Small intestine (tissue), 7 donors: ENCODE measurements at regions not wholly inside any gene's neighbourhood (a gene's known extent, or its start where the extent isn't known, plus 50 kb on each side); places are given as distances from the start of the nearest gene placed in this dataset.

Experiments used
- DNase-seq, 2 donors: peaks; one replicate each; pipeline versions ENCODE4 v3.0.0 to v3.0.0-alpha.2; 2013
- FAIRE-seq: peaks from 2 replicates; lab custom pipeline; 2012; peaks lifted over from hg19 to GRCh38; lab: Jason Lieb, UNC
- H3K27ac ChIP-seq, 3 donors: one replicate each; pipeline ENCODE4 v1.5.1; 2013; ENCODE audit warnings: low read length in 2 of 3, mild to moderate bottlenecking in 2 of 3, control low read depth in 1 of 3, inconsistent platforms in 1 of 3, low read depth in 1 of 3, moderate library complexity in 1 of 3
- H3K27me3 ChIP-seq, 3 donors: one replicate each; pipeline ENCODE4 v1.6.1; 2013; ENCODE audit warnings: low read length in 3 of 3, inconsistent platforms in 1 of 3; ENCODE audit not compliant: control insufficient read depth in 3 of 3, insufficient read depth in 3 of 3
- H3K36me3 ChIP-seq, 3 donors: one replicate each; pipeline ENCODE4 v1.6.1; 2013; ENCODE audit warnings: low read length in 3 of 3, inconsistent platforms in 1 of 3, low read depth in 1 of 3, mild to moderate bottlenecking in 1 of 3, moderate library complexity in 1 of 3; ENCODE audit not compliant: control insufficient read depth in 3 of 3, insufficient read depth in 2 of 3
- H3K4me1 ChIP-seq, 3 donors: one replicate each; pipeline ENCODE4 v1.6.1; 2013; ENCODE audit warnings: low read length in 2 of 3, inconsistent platforms in 1 of 3, low read depth in 1 of 3, mild to moderate bottlenecking in 1 of 3, moderate library complexity in 1 of 3; ENCODE audit not compliant: control insufficient read depth in 3 of 3, insufficient read depth in 2 of 3
- H3K4me3 ChIP-seq, 3 donors: one replicate each; pipeline ENCODE4 v1.5.1; 2013; ENCODE audit warnings: low read length in 3 of 3, control low read depth in 1 of 3, inconsistent platforms in 1 of 3, low read depth in 1 of 3, mild to moderate bottlenecking in 1 of 3, moderate library complexity in 1 of 3
- H3K9me3 ChIP-seq, 2 donors: one replicate each; pipeline ENCODE4 v1.6.1; 2013; ENCODE audit warnings: low read depth in 1 of 2, low read length in 1 of 2; ENCODE audit not compliant: control insufficient read depth in 2 of 2, insufficient read depth in 1 of 2
- WGBS, 3 donors: extraction: QIAGEN DNeasy Blood & Tissue Kit; methylation state at CpG; one replicate each; pipeline ENCODE4 v1.1.7; 2013; 5-methylcytosine and 5-hydroxymethylcytosine counted together
- donor health status: healthy with polysubstance abuse.
- donor health status: control.
- donor health status: control.
- donor health status: Bipolar disorder and iron deficiency.
- donor health status: healthy.

DNA sequence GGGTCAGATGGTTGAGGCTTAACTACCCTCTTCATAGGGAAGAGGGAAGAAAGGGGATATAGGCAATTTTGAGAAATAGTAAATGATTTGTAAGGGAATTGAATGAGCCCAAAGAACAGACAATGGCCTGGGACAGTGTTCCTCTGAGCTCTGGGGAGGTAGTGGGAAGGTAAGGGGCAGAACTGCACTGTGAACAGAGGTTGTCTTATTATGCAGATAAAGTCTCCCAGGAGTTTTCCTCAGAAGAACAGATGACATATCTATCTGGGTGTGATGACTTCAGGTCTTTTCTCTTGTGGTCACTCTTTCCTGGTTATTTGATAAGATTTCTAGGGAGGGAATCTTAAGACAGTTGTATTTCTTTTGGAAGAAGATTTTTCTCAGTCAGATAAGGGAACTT is 296.1 kb downstream of the ZEB1 start:
- no peaks in the 10 kb centered on the region for H3K27me3 ChIP-seq
- FAIRE-seq = no peak
- no peak overlapping the region for H3K4me3 ChIP-seq
- no peaks in the 10 kb centered on the region for H3K36me3 ChIP-seq
- DNase-seq = no peak
- no peaks in the 10 kb centered on the region for H3K4me1 ChIP-seq
- no peaks in the 10 kb centered on the region for H3K9me3 ChIP-seq
- no peak overlapping the region for H3K27ac ChIP-seq

DNA sequence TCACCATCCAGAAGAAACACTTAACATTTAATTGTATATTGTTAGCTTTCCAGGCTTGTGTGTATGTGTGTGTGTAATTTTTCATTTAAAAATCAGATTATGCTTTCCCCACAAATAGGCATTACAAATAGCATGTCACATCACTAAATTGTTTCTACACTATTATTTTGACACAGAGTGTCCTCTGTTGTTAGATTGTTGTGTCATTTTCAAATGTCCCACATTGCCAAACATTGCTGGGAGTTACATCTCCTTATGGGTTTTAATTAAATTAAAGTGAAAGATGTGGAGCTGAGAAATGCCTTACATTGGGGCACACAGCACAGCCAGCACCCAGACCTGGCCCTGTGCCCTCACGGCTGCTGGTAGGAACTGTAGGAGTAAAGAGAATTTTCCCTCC is 295.6 kb downstream of the ZEB1 start:
- FAIRE-seq (no peak), DNase-seq (no peak)
- Histone ChIP-seq H3K27ac (no peak overlapping the region), H3K36me3 (no peaks in the 10 kb centered on the region), H3K4me1 (no peaks in the 10 kb centered on the region), H3K27me3 (no peaks in the 10 kb centered on the region), H3K9me3 (no peaks in the 10 kb centered on the region), H3K4me3 (no peak overlapping the region)
- WGBS, 3 donors = 88 to 93% (median 93%) methylated on average over 1 of the region's 1 CpG

- Histone ChIP-seq H3K27me3 (no peaks in the 10 kb centered on the region), H3K36me3 (no peaks in the 10 kb centered on the region), H3K4me3 (no peak overlapping the region), H3K9me3 (no peaks in the 10 kb centered on the region), H3K4me1 (no peaks in the 10 kb centered on the region), H3K27ac (no peak overlapping the region)
- WGBS, 3 donors = 57 to 64% (median 60%) methylated on average over 4 of the region's 4 CpGs
- no peak for FAIRE-seq
- DNase-seq = no peak
Measured at GRCh38 chr10:31612082-31612481, 293.1 kb downstream of the ZEB1 start.

DNA sequence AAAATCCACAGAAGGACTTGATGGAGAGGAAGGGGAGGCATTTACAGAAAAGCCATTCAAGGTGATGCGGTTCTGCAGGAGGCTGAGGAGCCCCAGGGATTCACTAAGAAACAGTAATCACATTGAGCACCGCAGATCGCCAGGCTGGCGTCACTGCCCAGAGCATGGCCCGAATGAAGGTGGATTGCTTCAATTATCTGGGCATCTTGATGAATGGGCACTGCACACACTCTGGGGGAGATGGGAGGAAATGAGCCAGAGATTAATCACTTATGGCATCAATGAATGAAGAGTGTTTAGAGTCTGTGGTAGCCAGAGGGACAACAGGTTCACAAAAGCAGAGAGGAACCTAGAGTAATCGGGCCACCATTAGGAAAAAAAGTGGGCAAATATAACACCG is 292.1 kb downstream of the ZEB1 start:
- FAIRE-seq = no peak
- Histone ChIP-seq H3K4me1 (no peaks in the 10 kb centered on the region), H3K4me3 (no peak overlapping the region), H3K9me3 (no peaks in the 10 kb centered on the region), H3K27me3 (no peaks in the 10 kb centered on the region), H3K36me3 (no peaks in the 10 kb centered on the region), H3K27ac (no peak overlapping the region)
- DNase-seq = no peak
- WGBS, 3 donors = 89 to 92% (median 91%) methylated on average over 7 of the region's 7 CpGs

- Histone ChIP-seq H3K4me3 (no peak overlapping the region), H3K27ac (no peak overlapping the region), H3K27me3 (peaks cover 0 to under 1% (median 0%) of the 10 kb centered on the region in 3 donors), H3K9me3 (no peaks in the 10 kb centered on the region), H3K36me3 (no peaks in the 10 kb centered on the region), H3K4me1 (peaks cover 0 to 4% (median 3%) of the 10 kb centered on the region in 3 donors)
- no peak for DNase-seq
- 81 to 89% (median 85%) methylated on average over 3 of the region's 3 CpGs for WGBS, 3 donors
- FAIRE-seq = no peak
Measured at GRCh38 chr10:31607481-31607880, 288.5 kb downstream of the ZEB1 start.

GRCh38 chr10:31606841-31607240 is 287.8 kb downstream of the ZEB1 start:
- peaks cover 0 to 2% (median 0%) of the 10 kb centered on the region in 3 donors for H3K27me3 ChIP-seq
- no peak for DNase-seq
- H3K27ac ChIP-seq = no peak overlapping the region
- no peak overlapping the region for H3K4me3 ChIP-seq
- no peak for FAIRE-seq
- H3K4me1 ChIP-seq = peaks cover 0 to 4% (median 3%) of the 10 kb centered on the region in 3 donors
- H3K9me3 ChIP-seq = no peaks in the 10 kb centered on the region
- H3K36me3 ChIP-seq = no peaks in the 10 kb centered on the region

DNA sequence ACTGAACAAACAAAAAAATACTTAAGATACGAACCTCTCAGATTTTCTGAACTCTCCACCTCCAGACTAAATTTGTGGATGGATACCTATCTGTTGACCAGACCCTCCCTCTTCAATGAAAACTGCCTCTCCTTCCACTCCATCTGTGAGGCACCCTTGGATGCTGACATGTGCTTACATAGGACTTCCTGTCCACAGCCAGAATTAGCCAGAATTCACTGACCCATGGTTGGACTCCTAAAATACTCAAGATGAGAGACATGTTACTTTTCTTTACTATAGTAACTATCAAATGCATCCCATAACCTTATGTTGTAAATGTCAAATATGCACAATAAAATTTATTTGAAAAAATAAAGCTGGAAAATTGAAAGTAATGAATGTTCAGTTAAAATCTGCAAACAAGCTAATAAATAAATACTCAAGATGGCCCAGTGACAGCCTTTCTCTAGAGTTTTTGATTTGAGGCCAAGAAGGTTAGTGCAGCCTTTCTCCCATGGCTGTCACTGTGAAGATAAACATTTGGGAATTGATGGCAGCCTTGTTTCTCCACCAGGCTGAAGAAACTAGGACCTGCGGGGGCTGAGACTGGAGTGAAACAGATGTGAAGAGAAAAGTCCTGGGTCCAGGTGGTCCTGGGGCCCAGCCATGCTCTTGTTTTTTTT is 287.0 kb downstream of the ZEB1 start:
- Histone ChIP-seq H3K36me3 (no peaks in the 10 kb centered on the region), H3K27me3 (peaks cover 0 to 2% (median 0%) of the 10 kb centered on the region in 3 donors), H3K27ac (no peak overlapping the region), H3K4me3 (no peak overlapping the region), H3K4me1 (peaks cover 0 to 4% (median 3%) of the 10 kb centered on the region in 3 donors), H3K9me3 (no peaks in the 10 kb centered on the region)
- WGBS, 3 donors = 59 to 77% (median 66%) methylated on average over 2 of the region's 2 CpGs
- no peak for FAIRE-seq
- DNase-seq = no peak

DNA sequence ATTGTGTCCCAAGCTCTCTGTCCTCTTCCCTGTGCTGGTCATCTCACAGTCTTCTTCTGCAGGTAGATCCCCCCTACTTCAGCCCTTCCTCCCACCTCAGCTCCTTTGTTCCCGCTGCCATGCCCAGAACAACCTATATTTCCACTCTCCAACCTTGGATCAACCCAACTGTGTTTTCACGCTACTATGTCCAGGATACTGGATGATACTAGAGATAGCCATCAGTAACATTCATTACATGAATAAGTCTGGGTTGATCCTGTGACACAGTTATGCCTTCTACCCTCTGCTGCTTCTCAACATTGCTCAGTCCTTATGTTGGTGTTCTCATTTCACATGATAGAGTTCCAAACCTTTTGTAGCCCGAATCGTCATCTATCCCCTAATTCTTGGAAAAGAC is 286.4 kb downstream of the ZEB1 start:
- no peak overlapping the region for H3K4me3 ChIP-seq
- no peak for FAIRE-seq
- H3K9me3 ChIP-seq = no peaks in the 10 kb centered on the region
- 85 to 93% (median 90%) methylated on average over 4 of the region's 4 CpGs for WGBS, 3 donors
- H3K4me1 ChIP-seq = peaks cover 0 to 4% (median 3%) of the 10 kb centered on the region in 3 donors
- H3K27ac ChIP-seq = no peak overlapping the region
- H3K36me3 ChIP-seq = no peaks in the 10 kb centered on the region
- H3K27me3 ChIP-seq = peaks cover 0 to 2% (median 0%) of the 10 kb centered on the region in 3 donors
- DNase-seq = no peak

DNA sequence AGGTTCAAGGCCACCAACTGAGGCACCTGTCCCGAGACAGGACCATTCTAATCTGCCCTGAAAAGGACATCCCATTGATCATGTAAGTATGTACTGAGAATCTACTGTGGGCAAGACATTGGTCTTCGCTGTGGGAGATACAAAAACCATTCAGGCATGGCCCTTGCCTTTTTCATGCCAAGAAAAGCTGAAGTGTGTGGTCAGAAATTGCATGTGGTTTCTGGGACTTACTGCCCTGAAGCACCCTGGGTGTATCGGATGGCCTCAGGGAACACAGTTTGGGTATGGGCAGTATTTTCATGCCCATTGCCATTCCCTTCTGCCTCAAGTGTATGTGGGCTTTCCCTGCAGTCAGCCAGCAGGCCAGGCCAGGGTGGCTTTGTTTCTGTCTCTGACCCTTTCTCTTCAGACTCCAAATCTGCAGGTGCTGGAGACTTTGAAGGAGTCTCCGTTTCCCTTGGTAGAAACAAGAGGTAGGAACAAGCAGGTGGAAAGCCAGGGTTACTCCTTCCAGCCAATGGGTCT is 285.7 kb downstream of the ZEB1 start:
- H3K9me3 ChIP-seq = no peaks in the 10 kb centered on the region
- FAIRE-seq = no peak
- H3K27ac ChIP-seq = no peak overlapping the region
- 91 to 96% (median 93%) methylated on average over 4 of the region's 4 CpGs for WGBS, 3 donors
- peaks cover 0 to 2% (median 0%) of the 10 kb centered on the region in 3 donors for H3K27me3 ChIP-seq
- H3K4me1 ChIP-seq = peaks cover 0 to 4% (median 3%) of the 10 kb centered on the region in 3 donors
- H3K36me3 ChIP-seq = no peaks in the 10 kb centered on the region
- DNase-seq = no peak
- no peak overlapping the region for H3K4me3 ChIP-seq
